Kidney (tissue), 13 donors: ENCODE measurements at regions not wholly inside any gene's neighbourhood (a gene's known extent, or its start where the extent isn't known, plus 50 kb on each side); places are given as distances from the start of the nearest gene placed in this dataset.
A peak's percentile ranks its signal among the peaks of the same experiment; 100 is the strongest.

Experiments
- DNase-seq, 5 donors: peaks; one replicate each; pipeline ENCODE4 v3.0.0-alpha.2; 2013 to 2020
- FAIRE-seq: peaks from 2 replicates; lab custom pipeline; 2012; peaks lifted over from hg19 to GRCh38; lab: Jason Lieb, UNC
- H3K27ac ChIP-seq, 2 donors: one replicate each; pipeline ENCODE4 v1.7.0; 2013; ENCODE audit warnings: low read depth in 2 of 2, low read length in 2 of 2, inconsistent platforms in 1 of 2
- H3K27me3 ChIP-seq: one replicate; pipeline ENCODE4 v1.7.1; 2013; ENCODE audit warnings: low read length, inconsistent platforms; ENCODE audit not compliant: control insufficient read depth, insufficient read depth
- H3K36me3 ChIP-seq, 3 donors: one replicate each; pipeline versions ENCODE4 v1.7.0 to v1.7.1; 2013; ENCODE audit warnings: low read length in 3 of 3, control low read depth in 1 of 3, inconsistent platforms in 1 of 3; ENCODE audit not compliant: insufficient read depth in 3 of 3, control insufficient read depth in 2 of 3
- H3K4me1 ChIP-seq, 3 donors: one replicate each; pipeline versions ENCODE4 v1.7.0 to v1.7.1; 2013; ENCODE audit warnings: low read length in 3 of 3, inconsistent platforms in 1 of 3, low read depth in 1 of 3; ENCODE audit not compliant: control insufficient read depth in 2 of 3, insufficient read depth in 2 of 3
- H3K4me3 ChIP-seq, 3 donors: one replicate each; pipeline versions ENCODE4 v1.7.0 to v1.8.1; 2013; ENCODE audit warnings: low read length in 3 of 3, control low read depth in 1 of 3, inconsistent platforms in 1 of 3
- H3K9ac ChIP-seq, 3 donors: one replicate each; pipeline versions ENCODE4 v1.7.0 to v1.7.1; 2013; ENCODE audit warnings: low read length in 3 of 3, control low read depth in 1 of 3, inconsistent platforms in 1 of 3
- H3K9me3 ChIP-seq, 3 donors: one replicate each; pipeline versions ENCODE4 v1.7.0 to v1.7.1; 2013; ENCODE audit warnings: low read length in 3 of 3, control low read depth in 1 of 3, inconsistent platforms in 1 of 3; ENCODE audit not compliant: control insufficient read depth in 2 of 3, insufficient read depth in 1 of 3
- intact Hi-C: fragments of 100-400 bp; cut with DNase I; formaldehyde crosslinking; loops from one replicate; pipeline ENCODE4 v1.11.1; 2022
- TF ChIP-seq, protein P1 (sequence below): IDR thresholded peaks from 3 replicates; pipeline ENCODE4 v1.5.1; 2012; ENCODE audit warnings: mild to moderate bottlenecking, moderate library complexity, borderline replicate concordance; ENCODE audit not compliant: insufficient read depth; ENCODE audit errors: extremely low read depth
- donor health status: control.
- donor health status: control.
- donor health status: control.
- donor health status: control.
- donor health status: control.
- donor health status: DM: yes; HTN: yes; CAD: no.
- donor health status: Normal renal cell carcinoma (clear cell type).

DNA sequence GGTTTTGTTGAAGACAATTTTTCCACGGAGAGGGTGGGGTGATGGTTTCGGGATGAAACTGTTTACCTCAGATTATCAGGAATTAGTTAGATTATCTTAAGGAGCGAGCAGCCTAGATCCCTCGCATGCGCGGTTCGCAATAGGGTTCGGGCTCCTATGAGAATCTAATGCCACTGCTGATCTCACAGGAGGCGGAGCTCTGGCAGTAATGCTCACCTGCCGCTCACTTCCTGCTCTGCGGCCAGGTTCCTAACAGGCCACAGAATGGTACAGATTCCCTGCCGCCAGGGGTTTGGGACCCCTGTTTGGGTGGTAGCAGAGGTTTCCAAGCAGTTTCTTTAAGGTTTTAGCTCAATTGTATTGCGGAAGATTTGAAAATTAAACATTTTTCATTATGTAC, 439.8 kb upstream of the OR4E1 start:
- FAIRE-seq (no peak), DNase-seq (no peak)
- Histone ChIP-seq H3K9ac (no peak overlapping the region), H3K36me3 (no peaks in the 10 kb centered on the region), H3K4me1 (no peaks in the 10 kb centered on the region), H3K9me3 (no peaks in the 10 kb centered on the region), H3K27ac (no peak overlapping the region), H3K4me3 (no peak overlapping the region), H3K27me3 (no peaks in the 10 kb centered on the region)
- TF ChIP-seq, protein P1, sequence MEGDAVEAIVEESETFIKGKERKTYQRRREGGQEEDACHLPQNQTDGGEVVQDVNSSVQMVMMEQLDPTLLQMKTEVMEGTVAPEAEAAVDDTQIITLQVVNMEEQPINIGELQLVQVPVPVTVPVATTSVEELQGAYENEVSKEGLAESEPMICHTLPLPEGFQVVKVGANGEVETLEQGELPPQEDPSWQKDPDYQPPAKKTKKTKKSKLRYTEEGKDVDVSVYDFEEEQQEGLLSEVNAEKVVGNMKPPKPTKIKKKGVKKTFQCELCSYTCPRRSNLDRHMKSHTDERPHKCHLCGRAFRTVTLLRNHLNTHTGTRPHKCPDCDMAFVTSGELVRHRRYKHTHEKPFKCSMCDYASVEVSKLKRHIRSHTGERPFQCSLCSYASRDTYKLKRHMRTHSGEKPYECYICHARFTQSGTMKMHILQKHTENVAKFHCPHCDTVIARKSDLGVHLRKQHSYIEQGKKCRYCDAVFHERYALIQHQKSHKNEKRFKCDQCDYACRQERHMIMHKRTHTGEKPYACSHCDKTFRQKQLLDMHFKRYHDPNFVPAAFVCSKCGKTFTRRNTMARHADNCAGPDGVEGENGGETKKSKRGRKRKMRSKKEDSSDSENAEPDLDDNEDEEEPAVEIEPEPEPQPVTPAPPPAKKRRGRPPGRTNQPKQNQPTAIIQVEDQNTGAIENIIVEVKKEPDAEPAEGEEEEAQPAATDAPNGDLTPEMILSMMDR, result no peak
- intact Hi-C loops, result no loop called here

DNA sequence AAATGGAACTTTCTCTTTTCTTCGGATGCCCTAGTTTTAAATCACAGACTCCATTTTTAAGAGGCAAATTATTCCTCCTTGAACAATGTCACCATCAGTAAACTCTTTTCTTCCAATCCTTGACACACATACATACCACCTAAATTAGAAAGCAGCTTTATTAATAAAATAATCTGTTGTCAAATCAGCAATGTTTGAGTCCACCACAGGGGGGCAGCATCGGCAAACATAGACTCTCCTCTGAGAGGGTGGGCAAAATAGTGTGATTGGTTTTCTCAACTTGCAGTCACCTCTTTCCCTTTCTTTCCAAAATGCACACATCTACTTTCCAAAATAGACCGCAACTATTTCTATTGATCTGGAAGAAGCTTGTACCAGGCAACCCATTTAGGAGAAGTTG, 438.4 kb upstream of the OR4E1 start:
- TF ChIP-seq, protein P1, result peak; percentile 20
- H3K4me3 ChIP-seq, result no peak overlapping the region
- no peaks in the 10 kb centered on the region for H3K9me3 ChIP-seq
- no peak overlapping the region for H3K9ac ChIP-seq
- DNase-seq, result no peak
- no peaks in the 10 kb centered on the region for H3K4me1 ChIP-seq
- intact Hi-C loops, result no loop called here
- H3K36me3 ChIP-seq, result no peaks in the 10 kb centered on the region
- no peak overlapping the region for H3K27ac ChIP-seq
- H3K27me3 ChIP-seq, result no peaks in the 10 kb centered on the region
- no peak for FAIRE-seq

DNA sequence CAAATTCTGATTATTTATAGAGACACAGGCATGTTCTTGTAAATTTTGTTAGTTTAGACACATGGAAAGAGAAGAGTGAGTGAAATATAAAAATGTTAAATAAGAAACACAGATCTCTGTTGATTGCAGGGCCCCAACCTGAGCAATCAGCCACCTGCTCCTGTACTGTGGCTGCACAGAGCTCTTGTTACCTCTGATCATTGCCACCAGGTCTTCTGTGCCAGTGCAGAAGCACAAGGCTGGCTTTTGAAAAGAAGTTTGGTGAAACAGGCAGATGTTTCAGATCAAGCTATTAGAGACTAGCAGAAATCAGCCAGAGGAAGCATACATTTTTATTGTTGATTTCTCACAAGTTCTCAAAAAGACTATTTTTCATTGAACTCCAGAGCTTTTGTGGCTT, 434.1 kb upstream of the OR4E1 start:
- no peak for FAIRE-seq
- intact Hi-C loops, result no loop called here
- TF ChIP-seq, protein P1, result no peak

More for the DNA sequence above, 434.1 kb upstream of the OR4E1 start:
- Histone ChIP-seq H3K9me3 (no peaks in the 10 kb centered on the region), H3K36me3 (no peaks in the 10 kb centered on the region), H3K27ac (no peak overlapping the region), H3K4me3 (no peak overlapping the region), H3K9ac (no peak overlapping the region), H3K27me3 (no peaks in the 10 kb centered on the region), H3K4me1 (no peaks in the 10 kb centered on the region)
- DNase-seq, result no peak
